GM18951 (cell line): ENCODE measurements at regions not wholly inside any gene's neighbourhood (a gene's known extent, or its start where the extent isn't known, plus 50 kb on each side); places are given as distances from the start of the nearest gene placed in this dataset.

Experiments used
- POLR2A ChIP-seq: IDR thresholded peaks from 4 replicates; pipeline ENCODE4 v1.6.1; 2011; ENCODE audit warnings: mild to moderate bottlenecking; ENCODE audit not compliant: insufficient read length, insufficient read depth; ENCODE audit errors: extremely low read depth
- in situ Hi-C: fragments of 300-500 bp; cut with MboI; formaldehyde crosslinking; loops from one replicate; pipeline ENCODE4 v1.12.0; 2022; ENCODE audit warnings: low sequenced_read_pairs, mixed read lengths, inconsistent platforms; ENCODE audit not compliant: unreplicated experiment

- no peak for TF ChIP-seq POLR2A
- in situ Hi-C loops: no loop called here
Observed at GRCh38 chr2:173749315-173749714, 215.9 kb downstream of the SP3 start.

DNA sequence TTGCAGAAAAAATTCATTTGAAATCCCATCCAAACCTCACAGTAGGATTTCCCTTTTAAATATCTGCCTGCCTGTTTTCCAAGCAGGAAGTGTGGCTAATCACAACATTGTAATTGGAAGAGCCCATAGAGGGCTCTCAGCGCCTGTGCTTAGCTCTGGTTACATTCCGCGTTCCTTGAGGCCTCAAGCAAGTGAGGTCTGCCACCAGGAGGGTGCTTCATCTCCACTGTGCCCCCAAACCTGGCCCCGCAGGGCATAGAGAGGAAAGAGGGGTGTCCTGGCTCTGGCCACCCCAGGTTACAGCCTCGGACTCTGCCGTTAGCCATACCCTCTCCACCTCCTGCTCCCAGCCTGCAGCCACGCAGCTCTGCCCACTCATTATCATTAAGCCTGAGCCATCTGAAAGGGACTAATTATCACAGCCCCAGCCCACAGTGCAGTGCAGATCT is 214.8 kb downstream of the SP3 start:
- in situ Hi-C loops: no loop called here
- TF ChIP-seq POLR2A: no peak

- in situ Hi-C loops: no loop called here
- TF ChIP-seq POLR2A: no peak
Observed at GRCh38 chr2:173750831-173751230, 214.3 kb downstream of the SP3 start.

DNA sequence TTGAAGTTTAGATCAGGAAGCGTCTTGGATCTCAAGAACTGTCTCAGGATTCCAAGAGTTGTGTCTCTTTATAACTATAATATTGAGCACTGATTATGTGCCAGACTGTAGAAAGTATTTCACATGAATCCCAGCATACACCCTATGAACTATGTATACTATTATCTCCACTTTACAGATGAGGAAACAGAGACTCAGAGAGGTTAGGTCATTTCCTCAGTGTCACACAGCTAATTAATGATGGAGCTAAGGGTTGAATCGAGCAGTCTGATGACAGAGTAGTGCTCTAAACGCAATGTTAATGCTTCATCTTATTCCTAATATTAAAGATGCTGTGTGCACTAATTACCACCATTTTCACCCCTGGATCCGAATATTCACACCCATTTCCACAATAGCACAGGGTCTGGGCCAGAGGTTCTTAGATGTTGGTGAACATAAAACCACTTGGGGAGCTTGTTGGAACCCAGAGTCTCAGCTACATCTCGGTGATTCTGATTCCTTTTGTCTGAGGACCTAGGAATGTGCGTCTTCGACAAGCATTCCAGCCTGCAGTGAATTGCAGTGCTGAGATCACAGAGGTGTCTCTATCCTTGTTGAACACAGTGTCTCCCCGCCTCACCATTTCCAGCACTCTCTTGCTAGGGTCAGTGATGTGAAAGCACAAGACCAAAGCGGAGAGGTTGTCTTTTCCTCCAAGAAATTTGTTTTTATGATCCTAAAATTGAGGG is 213.8 kb downstream of the SP3 start:
- TF ChIP-seq POLR2A: no peak
- in situ Hi-C loops: no loop called here

GRCh38 chr2:173752152-173752551 is 213.0 kb downstream of the SP3 start:
- no peak for TF ChIP-seq POLR2A
- in situ Hi-C loops: no loop called here

DNA sequence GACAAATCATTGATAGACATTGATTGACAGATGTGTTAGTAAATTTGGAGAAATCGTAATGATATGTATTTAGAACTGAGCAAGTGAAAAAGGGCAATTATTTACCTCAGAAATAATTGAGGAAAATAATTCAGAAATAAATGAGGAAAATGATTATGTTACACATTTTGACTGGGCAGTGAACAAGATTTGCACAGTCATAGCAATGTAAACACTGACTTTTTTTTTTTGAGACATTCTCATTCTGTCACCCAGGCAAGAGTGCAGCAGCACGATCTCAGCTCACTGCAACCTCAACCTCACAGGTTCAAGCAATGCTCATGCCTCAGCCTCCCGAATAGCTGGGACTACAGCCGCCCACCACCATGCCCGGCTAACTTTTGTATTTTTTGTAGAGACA is 211.7 kb downstream of the SP3 start:
- no peak for TF ChIP-seq POLR2A
- in situ Hi-C loops: no loop called here

- in situ Hi-C loops: no loop called here
- no peak for TF ChIP-seq POLR2A
Observed at GRCh38 chr2:173754165-173754564, 211.0 kb downstream of the SP3 start.

DNA sequence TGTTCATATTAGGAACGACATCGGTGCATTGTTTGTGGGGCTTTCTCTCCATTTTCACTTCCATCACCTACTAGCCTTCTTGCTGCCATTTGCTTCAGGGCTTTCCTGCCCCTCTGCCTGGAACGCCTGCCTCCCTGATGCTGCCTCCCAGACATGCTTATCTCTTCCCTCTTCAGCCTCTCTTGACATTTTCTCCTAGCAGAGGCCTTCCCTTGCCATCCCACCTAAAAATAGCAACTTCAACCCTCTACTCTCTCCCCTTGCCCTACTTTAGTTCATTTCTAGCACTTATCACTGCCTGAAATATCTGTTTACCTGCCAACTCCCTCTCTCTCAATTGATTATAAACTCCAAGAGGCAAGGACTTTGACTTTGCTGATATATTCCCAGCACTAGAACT is 210.3 kb downstream of the SP3 start:
- TF ChIP-seq POLR2A: no peak
- in situ Hi-C loops: no loop called here

DNA sequence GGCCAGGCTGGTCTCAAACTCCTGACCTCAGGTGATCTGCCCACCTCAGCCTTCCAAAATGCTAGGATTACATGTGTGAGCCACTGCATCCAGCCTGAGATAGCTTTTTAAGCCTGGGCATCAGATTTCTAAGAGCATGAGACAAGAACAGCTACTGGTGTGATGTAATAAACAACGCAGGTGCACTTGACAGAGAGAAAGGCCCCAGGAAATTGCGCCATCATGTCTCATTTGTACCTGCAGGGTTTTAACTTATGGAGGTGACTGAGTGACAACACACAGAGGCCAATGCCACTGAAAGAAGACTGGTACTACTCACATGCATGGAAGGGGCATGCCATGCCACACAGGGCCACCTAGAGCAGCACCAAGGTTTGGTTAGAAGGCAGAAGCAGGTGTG is 209.4 kb downstream of the SP3 start:
- in situ Hi-C loops: no loop called here
- TF ChIP-seq POLR2A: no peak

DNA sequence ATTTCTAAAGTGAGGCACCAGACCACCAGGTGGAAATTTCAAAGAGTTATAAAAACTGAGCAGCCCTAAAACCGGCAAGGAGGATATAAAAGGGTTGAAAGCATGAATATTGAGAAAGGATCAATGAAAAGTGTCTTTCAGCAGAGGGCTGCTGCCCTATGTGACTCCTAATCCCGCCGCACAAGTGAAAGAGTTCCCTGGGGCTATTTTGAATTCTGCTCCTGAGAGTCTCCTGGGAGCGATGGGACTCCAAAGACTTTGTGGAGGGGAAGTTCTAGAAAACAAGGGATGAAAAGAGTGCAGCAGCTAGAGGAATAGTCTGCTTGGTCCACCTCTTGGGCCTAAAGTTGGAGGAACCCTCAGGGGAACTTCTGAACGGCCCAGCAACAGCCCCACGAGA is 205.2 kb downstream of the SP3 start:
- TF ChIP-seq POLR2A: no peak
- in situ Hi-C loops: no loop called here

DNA sequence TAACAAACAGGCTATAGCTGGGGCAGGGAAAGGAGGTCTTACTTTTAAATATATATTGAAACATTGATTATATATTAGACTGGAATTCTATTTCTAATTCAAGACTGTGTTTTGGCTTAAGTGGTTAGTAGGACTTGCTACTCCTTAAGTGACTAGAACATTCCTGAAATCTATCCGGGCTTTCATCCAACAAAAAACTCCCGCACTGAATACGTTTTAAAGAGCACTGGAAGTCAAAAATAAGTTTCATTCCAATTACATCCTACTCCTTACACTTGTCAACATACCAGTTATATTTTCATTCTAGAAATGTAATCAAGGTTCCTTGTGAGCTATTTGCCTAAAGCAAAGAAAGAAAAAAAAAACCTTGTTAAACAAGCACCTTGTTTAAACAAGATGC is 204.6 kb downstream of the SP3 start:
- in situ Hi-C loops: no loop called here
- no peak for TF ChIP-seq POLR2A

- TF ChIP-seq POLR2A: no peak
- in situ Hi-C loops: no loop called here
Observed at GRCh38 chr2:173761603-173762119, 203.5 kb downstream of the SP3 start.

- in situ Hi-C loops: no loop called here
- TF ChIP-seq POLR2A: no peak
Observed at GRCh38 chr2:173762221-173762620, 203.0 kb downstream of the SP3 start.

GRCh38 chr2:173762864-173763263 is 202.3 kb downstream of the SP3 start:
- in situ Hi-C loops: no loop called here
- no peak for TF ChIP-seq POLR2A

- in situ Hi-C loops: no loop called here
- TF ChIP-seq POLR2A: no peak
Observed at GRCh38 chr2:173763641-173764040, 201.5 kb downstream of the SP3 start.

DNA sequence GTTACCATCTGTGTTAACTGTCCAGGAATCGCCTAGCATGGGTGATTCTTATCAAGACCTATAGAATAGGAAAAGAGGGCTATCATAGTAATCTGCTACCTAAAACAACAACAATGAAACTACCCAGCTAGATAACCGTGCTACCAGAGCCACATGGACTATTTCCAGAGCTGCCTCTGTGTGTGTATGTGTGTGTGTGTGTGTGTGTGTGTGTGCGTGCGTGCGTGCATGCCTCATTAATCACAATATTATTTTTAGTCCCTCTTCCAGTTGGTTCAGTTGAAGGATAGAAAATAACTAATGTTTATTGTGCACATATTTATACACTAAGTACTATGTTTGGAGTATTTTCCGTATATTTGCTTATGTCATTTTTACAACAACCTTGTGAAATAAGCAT is 201.1 kb downstream of the SP3 start:
- in situ Hi-C loops: no loop called here
- TF ChIP-seq POLR2A: no peak
